HG02610 (cell line): ENCODE measurements at regions not wholly inside any gene's neighbourhood (a gene's known extent, or its start where the extent isn't known, plus 50 kb on each side); places are given as distances from the start of the nearest gene placed in this dataset.
A peak's percentile ranks its signal among the peaks of the same experiment; 100 is the strongest.
"Not testable (repeated sequence)": the region's sequence is repeated elsewhere in the genome, so short reads cannot be mapped to it uniquely, and the experiment has no call there.

Experiments
- ATAC-seq: cut with Tn5 transposase; IDR thresholded peaks from one replicate; pipeline ENCODE4 v1.9.1; 2021; ENCODE audit warnings: mild to moderate bottlenecking, moderate library complexity; ENCODE audit not compliant: unreplicated experiment

DNA sequence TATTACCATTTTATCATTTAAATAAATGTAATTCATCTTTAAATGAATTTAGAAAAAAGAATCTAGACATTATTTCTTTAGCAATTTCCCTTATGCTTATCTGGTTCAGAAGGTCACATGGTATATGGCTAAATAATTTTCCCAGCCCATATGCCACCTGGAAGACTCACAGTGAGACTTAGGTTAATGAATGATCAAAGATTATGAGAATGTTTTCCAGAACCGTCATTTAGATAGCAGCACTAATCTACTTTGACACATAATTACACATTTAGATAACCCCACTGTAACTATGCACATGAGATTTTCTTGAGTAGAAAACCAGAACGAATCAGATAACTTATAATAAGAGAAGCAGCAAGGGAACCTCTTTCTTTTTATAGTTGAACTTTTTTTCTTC lies 124.9 kb upstream of the CCDC180 start:
- not testable (repeated sequence) for ATAC-seq

DNA sequence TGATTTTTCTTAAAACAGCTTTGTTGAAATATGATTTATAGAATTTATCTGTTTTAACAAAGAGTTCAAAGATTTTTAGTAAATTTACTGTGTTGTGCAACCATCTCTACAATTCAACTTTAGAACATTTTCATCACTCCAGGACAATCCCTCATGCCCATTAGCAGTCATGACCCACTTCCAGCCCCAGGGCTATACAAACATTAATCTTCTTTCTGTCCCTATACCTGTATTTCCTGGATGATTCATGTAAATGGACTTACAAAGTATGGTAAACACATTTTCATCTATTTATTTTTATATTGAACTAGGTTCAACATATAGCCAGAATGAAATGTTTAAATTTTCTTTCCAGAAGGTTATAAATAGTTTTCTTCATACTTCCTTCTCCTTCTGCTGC lies 127.8 kb upstream of the CCDC180 start:
- no peak for ATAC-seq

DNA sequence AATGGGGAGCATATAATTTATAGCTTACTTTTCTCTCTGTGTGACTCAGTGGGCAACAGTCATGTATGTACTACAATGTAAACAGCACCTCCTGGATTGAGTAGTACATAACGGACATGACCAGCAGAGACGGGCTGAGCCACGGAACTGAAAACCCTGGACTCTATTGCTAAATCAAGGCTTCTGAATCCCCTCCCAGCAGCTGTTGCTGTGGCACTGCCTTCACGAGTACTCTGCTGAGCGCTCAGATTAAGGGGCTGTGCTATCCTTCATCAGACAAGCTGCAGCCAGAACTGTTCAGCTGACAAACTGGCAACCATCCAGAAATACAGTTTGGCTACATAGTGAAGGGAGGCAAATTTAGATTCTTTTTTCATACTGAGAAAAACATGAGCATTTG lies 131.3 kb upstream of the CCDC180 start:
- ATAC-seq = no peak

DNA sequence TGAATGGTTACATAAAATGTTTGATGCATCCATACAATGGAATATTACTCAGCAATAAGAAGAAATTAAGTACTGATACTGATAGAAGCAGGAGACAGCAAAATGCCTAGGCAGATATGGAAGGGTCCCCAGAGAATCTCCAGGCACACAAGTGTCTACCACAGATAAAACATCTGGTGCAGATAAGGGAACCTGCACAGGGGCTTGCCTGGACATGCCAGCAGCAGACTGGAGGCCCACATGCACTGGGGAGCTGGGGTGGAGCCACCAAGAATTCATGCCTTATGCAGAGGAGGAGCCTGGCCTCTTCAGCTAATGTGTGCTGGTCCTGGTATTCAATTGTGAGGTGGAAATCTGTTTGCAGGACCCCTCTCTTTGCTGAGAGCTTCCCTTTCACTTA lies 129.2 kb upstream of the CTSV start:
- ATAC-seq = peak; percentile 62

DNA sequence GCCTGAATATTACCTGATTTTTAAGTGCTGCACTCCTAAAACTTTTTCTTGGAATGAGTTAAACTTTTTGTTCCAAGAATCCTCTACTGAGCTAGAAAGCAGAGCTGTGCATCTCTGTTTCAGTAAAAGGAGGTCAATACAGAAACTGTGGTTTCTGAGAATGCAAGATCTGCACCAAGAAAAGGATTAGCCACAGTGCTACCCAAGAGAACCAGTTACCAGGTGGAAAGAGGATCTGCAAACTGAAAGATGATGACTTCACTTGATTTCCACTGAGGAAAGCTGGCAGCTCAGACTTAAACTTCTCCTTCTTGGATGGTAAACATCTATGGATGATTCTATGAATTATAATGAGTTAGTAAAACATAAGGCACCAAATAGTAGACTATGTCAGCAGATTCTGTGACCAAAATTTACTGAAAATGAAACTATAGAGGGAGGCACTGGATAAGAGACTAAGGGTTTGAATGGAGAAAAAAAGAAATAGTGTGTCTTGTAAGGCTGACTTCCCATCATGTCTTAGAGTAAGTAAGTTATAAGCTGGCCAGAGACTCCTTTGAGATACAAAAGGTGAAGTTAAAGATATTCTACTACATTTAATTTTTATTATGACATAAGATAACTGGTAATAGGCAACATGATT lies 127.7 kb upstream of the CTSV start:
- not testable (repeated sequence) for ATAC-seq

DNA sequence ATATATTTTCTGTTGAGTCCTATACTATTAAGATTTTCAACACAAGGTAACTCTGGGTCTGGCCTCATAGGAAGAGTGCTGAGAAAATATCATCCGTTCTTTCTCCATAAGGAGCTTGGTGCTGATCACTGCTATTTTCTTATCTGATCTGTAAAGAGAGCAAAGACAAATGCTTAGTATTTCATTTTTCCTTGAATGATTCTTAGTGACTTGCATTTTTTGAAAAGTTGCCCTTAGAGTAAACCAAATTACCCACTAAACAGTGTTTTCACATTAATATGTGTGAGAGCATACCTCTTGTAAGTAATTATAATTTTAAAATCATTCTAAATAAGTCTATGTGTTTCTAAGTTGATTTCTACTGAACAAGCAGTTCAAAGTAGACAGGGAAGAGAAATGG lies 121.3 kb upstream of the CTSV start:
- no peak for ATAC-seq

DNA sequence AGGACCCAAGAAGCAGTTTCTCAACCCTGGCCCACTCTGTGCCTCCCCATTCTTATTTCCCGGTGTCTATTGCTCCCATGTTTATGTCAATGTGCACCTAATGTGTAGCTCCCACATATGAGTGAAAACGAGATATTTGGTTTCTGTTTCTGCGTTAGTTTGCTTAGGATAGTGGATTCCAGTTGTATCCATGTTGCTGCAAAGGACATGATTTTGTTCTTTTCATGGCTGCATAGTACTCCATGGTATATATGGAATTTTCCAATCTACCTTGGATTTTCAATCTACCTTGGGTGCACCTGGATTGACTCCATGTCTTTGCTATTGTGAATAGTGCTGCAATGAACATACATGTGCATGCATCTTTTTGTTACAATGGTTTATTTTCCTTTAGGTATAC lies 119.8 kb upstream of the CTSV start:
- not testable (repeated sequence) for ATAC-seq

DNA sequence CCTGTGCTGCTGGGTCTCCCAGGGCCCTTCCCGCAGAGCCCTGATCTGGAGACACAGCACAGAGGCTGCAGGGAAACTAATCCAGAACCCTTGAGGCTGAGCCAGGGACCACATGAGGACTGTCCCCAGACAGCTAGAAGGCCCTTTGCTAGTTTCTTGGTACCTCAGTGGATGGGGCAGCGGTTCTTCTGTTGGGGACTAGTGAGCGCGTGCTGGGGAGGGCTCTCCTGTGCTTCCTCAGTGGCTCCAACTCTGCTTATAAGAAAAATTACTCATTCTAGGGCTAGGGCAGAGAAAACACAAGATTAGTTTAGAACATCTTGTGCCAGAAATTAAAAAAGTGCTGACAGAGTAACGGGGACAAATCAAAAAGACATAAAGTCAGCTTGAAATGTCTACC lies 116.5 kb upstream of the CTSV start:
- not testable (repeated sequence) for ATAC-seq

DNA sequence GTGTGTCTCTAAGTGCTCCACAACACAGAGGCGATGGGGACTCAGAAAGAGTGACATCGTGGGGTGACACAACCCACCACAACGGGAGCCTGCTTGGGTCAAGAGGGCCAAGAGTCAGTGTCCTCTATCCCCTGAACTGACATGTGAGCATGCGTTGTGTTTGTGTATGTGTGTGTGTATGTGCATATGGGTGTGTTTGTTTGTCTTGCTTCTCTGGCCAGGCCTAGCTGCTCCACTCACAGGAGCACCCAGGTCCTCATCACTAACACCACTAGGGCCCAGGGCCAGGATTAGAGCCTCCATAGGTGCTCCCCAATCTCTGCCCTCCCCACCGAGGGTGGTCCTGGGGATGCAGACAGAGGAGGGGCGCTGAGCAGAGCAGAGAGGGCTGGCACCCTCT lies 115.0 kb upstream of the CTSV start:
- ATAC-seq = no peak

DNA sequence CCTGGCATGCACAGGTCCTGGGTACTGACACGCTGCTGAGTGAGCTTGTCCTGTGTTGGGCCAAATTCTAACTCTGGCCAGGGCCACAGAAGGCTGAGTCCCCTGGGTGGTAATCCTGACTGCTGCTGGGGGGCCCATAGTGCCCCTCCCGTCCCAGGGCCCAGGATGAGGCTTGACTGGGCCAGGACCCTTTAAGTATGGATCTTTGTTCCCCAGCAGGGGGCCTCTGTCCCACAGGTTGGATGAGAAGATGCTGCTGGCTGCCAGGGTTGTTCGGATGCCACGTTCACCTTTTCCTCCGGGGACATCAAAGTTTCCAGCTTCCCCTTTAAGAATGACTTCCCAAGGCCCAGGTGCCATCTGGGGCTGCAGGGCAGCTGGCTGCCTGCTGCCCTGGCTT lies 114.2 kb upstream of the CTSV start:
- not testable (repeated sequence) for ATAC-seq

DNA sequence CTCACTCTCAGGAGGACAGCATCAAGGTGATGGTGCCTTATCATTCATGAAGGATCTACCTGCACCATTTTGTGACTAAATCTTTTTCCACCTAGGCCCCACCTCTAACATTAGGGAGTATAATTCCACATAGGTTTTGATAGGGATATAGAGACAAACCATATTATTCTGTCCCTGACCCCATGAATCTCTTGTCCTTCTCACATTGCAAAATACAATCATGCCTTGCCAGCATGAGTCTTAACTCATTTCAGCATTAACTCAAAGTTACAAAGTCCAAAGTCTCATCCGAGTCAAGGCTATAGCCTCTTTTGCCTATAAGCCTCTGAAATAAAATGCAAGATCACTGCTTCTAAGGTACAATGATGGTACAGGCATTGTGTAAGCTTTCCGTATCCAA lies 111.5 kb upstream of the CTSV start:
- ATAC-seq = not testable (repeated sequence)

DNA sequence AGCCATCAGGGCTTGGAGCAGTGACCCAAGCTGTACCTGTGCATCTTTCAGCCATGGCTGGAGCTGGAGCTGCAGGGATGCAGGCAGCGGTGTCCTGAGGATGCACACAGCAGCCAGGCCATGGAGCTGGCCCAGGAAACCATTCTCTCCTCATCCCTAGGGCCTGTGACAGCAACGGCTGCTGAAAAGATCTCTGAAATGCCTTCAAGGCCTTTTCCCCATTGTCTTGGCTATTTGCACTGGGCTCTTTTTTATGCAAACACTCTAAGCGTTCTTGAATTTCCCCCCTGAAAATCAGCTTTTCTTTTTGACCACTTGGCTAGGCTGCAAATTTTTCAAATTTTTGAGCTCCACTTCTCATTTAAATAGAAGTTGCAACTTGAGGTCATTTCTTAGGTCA lies 109.5 kb upstream of the CTSV start:
- not testable (repeated sequence) for ATAC-seq

DNA sequence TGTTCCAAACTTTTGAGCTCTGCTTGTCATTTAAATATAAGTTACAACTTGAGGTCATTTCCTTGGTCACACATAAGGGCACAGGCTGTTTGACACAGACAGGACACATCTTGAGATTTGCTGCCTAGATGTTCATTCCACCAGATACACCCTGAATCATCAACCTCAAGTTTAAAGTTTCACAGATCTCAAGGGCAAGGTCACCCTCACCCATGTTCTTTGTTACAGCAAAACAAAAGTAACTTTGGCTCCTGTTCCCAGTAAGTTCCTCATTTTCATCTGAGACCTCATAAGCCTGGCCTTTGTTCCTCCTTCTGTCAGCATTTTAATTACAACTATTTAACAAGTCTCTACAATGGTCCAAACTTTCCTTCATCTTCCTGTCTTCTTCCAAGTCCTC lies 106.7 kb upstream of the CTSV start:
- ATAC-seq = not testable (repeated sequence)

DNA sequence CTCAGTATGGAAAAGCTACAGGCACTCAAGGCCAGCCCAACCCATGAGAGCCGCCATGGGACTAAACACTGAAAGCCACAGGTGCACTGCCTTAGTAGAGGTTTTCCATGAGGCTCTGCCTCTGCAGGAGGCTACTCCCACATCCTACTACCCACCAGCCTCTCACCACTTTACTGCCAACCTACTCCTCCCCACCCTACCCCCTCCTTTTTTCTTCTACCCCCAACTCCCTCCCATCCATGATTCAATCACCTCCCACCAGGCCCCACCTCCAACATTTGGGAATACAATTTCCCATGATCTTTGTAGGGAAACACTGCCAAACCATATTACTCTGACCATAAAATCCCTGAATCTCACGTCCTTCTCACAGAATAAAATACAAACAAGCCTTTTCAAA lies 101.6 kb upstream of the CTSV start:
- ATAC-seq = no peak

DNA sequence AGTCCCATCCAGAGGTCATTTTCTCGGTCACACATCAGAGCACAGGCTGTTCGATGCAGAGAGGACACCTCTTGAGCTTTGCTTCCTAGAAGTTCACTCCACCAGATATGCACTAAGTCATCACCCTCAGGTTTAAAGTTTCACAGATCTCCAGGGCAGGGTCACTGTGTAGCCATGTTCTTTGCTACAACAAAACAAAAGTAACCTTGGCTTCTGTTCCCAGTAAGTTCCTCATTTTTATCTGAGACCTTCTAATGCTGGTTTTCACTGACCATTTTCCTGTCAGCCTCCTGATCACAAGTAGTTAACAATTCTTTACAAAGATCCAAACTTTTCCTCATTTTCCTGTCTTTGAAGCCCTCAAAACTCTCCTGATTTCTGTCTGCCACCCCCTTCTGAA lies 97.5 kb upstream of the CTSV start:
- ATAC-seq = no peak

DNA sequence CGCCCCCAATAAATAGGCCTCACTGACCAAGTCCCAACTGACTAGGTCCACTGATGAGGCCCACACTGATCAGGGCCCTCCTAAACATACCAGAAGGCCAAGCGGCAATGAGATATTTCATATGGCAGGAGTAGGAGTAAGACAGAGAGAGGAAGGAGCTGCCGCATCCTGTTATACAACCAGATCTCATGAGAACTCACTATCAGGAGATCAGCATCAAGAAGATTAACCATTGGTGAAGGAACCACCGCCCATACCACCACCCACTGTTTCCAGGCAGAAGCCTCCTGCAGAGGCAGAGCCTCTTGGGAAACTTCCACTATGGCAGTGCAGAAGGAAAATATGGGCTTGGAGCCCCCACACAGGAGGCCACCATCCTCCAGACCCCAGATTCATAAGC lies 95.0 kb upstream of the CTSV start:
- not testable (repeated sequence) for ATAC-seq

DNA sequence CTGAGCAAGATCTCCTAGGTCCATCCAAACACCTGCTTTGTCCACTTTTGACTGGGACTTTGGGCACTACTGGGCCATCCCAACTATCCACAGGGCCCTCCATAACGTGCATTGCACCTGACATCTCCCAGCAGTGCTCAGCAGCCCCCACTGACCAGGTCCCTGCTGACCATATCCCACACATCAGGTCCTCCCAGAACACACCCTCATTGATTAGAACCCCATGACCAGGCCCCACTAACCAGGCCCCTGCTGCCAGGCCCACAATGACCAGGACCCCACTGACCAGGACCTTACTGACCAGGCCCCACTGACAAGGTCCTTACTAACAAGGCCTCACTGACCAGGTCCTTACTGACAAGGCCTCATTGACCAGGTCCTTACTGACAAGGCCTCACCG lies 93.9 kb upstream of the CTSV start:
- no peak for ATAC-seq

DNA sequence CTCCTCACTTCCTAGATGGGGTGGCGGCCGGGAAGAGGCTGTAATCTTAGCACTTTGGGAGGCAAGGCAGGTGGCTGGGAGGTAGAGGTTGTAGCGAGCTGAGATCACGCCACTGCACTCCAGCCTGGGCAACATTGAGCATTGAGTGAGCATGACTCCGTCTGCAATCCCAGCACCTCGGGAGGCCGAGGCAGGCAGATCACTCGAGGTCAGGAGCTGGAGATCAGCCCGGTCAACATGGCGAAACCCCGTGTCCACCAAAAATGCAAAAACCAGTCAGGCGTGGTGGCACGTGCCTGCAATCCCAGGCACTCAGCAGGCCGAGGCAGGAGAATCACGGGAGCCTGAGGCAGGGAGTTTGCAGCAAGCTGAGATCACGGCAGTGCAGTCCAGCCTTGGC lies 91.9 kb upstream of the CTSV start:
- ATAC-seq = not testable (repeated sequence)

DNA sequence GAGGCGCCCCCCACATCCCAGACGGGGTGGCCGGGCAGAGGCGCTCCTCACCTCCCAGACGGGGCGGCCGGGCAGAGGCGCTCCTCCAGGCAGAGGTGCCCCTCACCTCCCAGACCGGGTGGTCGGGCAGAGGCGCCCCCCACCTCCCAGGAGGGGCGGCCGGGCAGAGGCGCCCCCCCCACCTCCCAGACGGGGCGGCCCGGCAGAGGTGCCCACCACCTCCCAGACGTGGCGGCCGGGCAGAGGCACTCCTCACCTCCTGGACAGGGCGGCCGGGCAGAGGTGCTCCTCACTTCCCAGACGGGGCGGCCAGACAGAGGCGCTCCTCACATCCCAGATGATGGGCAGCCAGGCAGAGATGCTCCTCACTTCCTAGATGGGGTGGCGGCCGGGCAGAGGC lies 91.4 kb upstream of the CTSV start:
- ATAC-seq = not testable (repeated sequence)

DNA sequence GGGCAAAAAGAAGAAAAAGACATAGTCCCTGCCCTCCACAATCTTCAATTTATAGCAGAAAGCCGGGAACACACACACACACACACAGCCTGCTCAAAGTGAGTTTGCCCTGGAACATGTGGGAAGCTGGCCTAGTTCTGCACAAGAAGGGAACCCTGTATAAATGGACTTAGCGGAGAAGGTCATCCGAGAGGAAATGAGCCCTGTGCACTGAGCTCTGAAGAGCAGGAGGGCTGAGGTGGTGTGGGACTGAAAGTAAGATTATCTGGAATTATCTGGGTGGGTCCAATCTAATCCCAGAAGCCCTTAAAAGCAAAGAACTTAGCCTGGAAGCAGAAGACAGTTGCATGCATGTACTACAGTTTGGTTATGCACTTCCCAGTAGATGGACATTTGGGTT lies 90.0 kb upstream of the CTSV start:
- ATAC-seq = no peak

DNA sequence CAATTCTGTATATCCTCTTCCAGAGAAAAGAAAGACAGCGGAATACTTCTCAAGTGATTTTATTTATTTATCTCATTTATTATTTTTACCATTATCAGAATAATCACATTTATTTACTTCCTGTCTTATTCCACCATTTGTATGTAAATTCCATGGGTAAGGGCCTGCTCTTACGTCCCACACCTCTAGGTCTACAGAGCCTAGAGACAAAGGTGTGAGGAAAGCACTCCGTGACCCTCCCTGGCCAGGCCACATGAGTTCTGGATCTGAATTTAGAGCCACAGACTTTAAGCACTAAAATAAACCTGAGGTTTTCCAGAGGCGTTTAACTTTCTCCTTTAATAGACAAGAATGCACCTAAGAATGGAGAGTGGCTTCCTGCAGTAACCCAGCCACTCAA lies 85.3 kb upstream of the CTSV start:
- ATAC-seq = no peak

DNA sequence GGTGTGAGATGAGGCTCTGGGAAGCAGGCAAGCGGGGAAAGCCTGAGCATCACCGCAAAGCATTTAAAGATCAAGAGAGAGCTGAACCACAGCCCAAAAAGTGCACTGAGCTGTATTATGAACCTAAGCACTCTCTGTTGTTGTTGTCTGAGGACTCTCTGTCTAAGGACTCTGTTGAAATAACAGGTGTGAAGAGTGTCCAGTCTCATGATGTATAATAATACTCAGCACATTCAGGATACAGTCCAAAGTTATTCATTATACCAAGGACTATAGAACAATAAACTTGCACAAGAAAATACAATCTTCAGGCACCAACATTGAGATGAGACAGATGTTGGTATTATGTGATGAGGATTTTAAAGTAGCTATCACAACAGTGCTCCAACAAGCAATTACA lies 71.8 kb upstream of the CTSV start:
- no peak for ATAC-seq

DNA sequence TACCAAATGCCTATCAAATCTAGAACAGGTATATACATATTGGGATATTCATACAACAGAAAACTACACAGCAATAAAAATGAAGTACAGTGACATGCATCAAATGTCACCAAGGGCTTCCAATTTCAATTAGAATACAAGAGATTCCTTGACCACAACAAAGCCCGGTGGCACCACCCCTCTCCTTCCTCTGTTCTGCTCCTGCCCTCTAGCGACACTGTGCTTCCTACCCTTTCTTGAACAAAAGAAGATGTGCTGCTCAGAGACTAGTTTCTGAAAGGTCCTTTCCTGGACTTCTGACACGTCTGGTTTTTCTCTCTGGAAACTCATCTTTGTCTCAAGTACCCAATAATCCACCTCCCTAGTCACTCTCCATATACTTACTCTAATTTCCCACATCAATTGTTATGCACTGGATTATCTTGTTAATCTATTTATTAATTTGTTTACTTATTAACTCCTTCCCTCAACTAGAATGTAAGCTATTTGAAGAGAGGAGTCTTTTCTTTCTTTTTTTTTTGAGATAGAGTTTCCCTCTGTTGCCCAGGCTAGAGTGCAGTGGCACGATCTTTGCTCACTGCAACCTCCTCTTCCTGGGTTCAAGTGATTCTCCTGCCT lies 70.4 kb upstream of the CTSV start:
- no peak for ATAC-seq
